Kidney (tissue), 13 donors: ENCODE measurements at regions not wholly inside any gene's neighbourhood (a gene's known extent, or its start where the extent isn't known, plus 50 kb on each side); places are given as distances from the start of the nearest gene placed in this dataset.

Experiments used
- DNase-seq, 5 donors: peaks; one replicate each; pipeline ENCODE4 v3.0.0-alpha.2; 2013 to 2020
- FAIRE-seq: peaks from 2 replicates; lab custom pipeline; 2012; peaks lifted over from hg19 to GRCh38; lab: Jason Lieb, UNC
- H3K27ac ChIP-seq, 2 donors: one replicate each; pipeline ENCODE4 v1.7.0; 2013; ENCODE audit warnings: low read depth in 2 of 2, low read length in 2 of 2, inconsistent platforms in 1 of 2
- H3K27me3 ChIP-seq: one replicate; pipeline ENCODE4 v1.7.1; 2013; ENCODE audit warnings: low read length, inconsistent platforms; ENCODE audit not compliant: control insufficient read depth, insufficient read depth
- H3K36me3 ChIP-seq, 3 donors: one replicate each; pipeline versions ENCODE4 v1.7.0 to v1.7.1; 2013; ENCODE audit warnings: low read length in 3 of 3, control low read depth in 1 of 3, inconsistent platforms in 1 of 3; ENCODE audit not compliant: insufficient read depth in 3 of 3, control insufficient read depth in 2 of 3
- H3K4me1 ChIP-seq, 3 donors: one replicate each; pipeline versions ENCODE4 v1.7.0 to v1.7.1; 2013; ENCODE audit warnings: low read length in 3 of 3, inconsistent platforms in 1 of 3, low read depth in 1 of 3; ENCODE audit not compliant: control insufficient read depth in 2 of 3, insufficient read depth in 2 of 3
- H3K4me3 ChIP-seq, 3 donors: one replicate each; pipeline versions ENCODE4 v1.7.0 to v1.8.1; 2013; ENCODE audit warnings: low read length in 3 of 3, control low read depth in 1 of 3, inconsistent platforms in 1 of 3
- H3K9ac ChIP-seq, 3 donors: one replicate each; pipeline versions ENCODE4 v1.7.0 to v1.7.1; 2013; ENCODE audit warnings: low read length in 3 of 3, control low read depth in 1 of 3, inconsistent platforms in 1 of 3
- H3K9me3 ChIP-seq, 3 donors: one replicate each; pipeline versions ENCODE4 v1.7.0 to v1.7.1; 2013; ENCODE audit warnings: low read length in 3 of 3, control low read depth in 1 of 3, inconsistent platforms in 1 of 3; ENCODE audit not compliant: control insufficient read depth in 2 of 3, insufficient read depth in 1 of 3
- intact Hi-C: fragments of 100-400 bp; cut with DNase I; formaldehyde crosslinking; loops from one replicate; pipeline ENCODE4 v1.11.1; 2022
- TF ChIP-seq, protein P1 (sequence below): IDR thresholded peaks from 3 replicates; pipeline ENCODE4 v1.5.1; 2012; ENCODE audit warnings: mild to moderate bottlenecking, moderate library complexity, borderline replicate concordance; ENCODE audit not compliant: insufficient read depth; ENCODE audit errors: extremely low read depth
- donor health status: control.
- donor health status: control.
- donor health status: control.
- donor health status: control.
- donor health status: control.
- donor health status: DM: yes; HTN: yes; CAD: no.
- donor health status: Normal renal cell carcinoma (clear cell type).

DNA sequence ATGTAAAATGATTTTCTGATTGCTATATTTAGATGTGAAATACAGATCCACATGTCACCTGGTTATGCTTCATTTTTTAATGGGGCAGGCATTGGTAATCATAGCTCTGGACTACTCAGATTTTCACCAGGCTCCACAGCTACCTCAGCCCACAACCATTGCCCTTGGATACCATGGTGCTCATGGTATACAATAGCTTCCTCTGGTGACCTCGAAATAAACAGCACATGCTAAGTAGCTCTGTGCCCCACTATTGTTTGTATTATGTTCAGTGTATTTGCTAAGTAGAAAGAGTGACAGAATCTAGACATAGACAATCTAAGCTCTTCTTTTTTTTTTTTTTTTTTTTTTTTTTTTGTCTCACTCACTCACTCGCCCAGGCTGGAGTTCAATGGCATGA lies 274.4 kb upstream of the USP15 start:
- Histone ChIP-seq H3K36me3 (no peaks in the 10 kb centered on the region), H3K4me1 (no peaks in the 10 kb centered on the region), H3K27ac (no peak overlapping the region), H3K9ac (no peak overlapping the region), H3K27me3 (no peaks in the 10 kb centered on the region), H3K9me3 (no peaks in the 10 kb centered on the region), H3K4me3 (no peak overlapping the region)
- FAIRE-seq (no peak), DNase-seq (no peak)
- intact Hi-C loops, result no loop called here
- TF ChIP-seq, protein P1, sequence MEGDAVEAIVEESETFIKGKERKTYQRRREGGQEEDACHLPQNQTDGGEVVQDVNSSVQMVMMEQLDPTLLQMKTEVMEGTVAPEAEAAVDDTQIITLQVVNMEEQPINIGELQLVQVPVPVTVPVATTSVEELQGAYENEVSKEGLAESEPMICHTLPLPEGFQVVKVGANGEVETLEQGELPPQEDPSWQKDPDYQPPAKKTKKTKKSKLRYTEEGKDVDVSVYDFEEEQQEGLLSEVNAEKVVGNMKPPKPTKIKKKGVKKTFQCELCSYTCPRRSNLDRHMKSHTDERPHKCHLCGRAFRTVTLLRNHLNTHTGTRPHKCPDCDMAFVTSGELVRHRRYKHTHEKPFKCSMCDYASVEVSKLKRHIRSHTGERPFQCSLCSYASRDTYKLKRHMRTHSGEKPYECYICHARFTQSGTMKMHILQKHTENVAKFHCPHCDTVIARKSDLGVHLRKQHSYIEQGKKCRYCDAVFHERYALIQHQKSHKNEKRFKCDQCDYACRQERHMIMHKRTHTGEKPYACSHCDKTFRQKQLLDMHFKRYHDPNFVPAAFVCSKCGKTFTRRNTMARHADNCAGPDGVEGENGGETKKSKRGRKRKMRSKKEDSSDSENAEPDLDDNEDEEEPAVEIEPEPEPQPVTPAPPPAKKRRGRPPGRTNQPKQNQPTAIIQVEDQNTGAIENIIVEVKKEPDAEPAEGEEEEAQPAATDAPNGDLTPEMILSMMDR, result no peak

DNA sequence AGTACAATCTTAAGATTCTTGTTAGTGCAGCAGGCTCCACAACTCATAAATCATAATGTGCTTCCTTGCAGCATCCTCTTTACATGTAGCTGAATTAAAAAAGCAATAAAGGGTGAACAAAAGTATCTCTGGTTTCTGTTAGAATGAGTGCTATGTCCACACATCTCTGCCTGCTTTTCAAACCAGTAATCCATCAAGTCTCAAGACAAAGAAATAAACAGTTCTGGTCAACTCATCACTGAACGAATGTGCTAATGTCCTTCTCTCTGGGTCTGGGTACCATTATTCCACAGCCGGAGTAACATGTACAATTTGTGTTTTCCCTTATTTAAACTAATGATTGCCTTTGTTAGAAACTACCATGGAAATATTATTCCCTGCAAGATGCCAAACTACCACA lies 273.0 kb upstream of the USP15 start:
- DNase-seq (no peak), FAIRE-seq (no peak)
- no peaks in the 10 kb centered on the region for H3K4me1 ChIP-seq
- TF ChIP-seq, protein P1, result no peak
- intact Hi-C loops, result no loop called here
- no peak overlapping the region for H3K4me3 ChIP-seq
- no peaks in the 10 kb centered on the region for H3K36me3 ChIP-seq
- no peaks in the 10 kb centered on the region for H3K27me3 ChIP-seq
- H3K9ac ChIP-seq, result no peak overlapping the region
- H3K9me3 ChIP-seq, result no peaks in the 10 kb centered on the region
- no peak overlapping the region for H3K27ac ChIP-seq

DNA sequence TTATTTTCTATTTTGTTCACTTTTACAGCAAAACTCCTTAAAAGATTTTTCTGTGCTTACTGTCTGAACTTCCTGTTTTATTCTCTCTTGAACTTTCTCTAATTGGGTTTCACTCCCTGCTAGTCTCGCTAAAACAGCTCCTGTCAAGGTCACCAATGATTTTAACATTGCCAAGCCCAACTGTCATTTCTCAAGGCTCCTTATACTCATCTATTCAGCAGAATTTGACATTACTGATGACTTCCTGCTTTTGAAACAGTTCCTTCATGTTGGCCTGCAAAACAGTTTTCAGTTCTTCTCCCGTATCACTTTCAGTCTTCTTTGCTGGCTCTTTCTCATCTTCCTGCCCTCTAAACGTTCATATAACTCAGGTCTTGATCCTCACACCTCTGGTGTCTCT lies 268.5 kb upstream of the USP15 start:
- no peak overlapping the region for H3K9ac ChIP-seq
- H3K9me3 ChIP-seq, result no peaks in the 10 kb centered on the region
- no peaks in the 10 kb centered on the region for H3K36me3 ChIP-seq
- no peaks in the 10 kb centered on the region for H3K27me3 ChIP-seq
- TF ChIP-seq, protein P1, result no peak
- no peak overlapping the region for H3K4me3 ChIP-seq
- no peak overlapping the region for H3K27ac ChIP-seq
- intact Hi-C loops, result no loop called here
- DNase-seq, result no peak
- FAIRE-seq, result no peak
- no peaks in the 10 kb centered on the region for H3K4me1 ChIP-seq

DNA sequence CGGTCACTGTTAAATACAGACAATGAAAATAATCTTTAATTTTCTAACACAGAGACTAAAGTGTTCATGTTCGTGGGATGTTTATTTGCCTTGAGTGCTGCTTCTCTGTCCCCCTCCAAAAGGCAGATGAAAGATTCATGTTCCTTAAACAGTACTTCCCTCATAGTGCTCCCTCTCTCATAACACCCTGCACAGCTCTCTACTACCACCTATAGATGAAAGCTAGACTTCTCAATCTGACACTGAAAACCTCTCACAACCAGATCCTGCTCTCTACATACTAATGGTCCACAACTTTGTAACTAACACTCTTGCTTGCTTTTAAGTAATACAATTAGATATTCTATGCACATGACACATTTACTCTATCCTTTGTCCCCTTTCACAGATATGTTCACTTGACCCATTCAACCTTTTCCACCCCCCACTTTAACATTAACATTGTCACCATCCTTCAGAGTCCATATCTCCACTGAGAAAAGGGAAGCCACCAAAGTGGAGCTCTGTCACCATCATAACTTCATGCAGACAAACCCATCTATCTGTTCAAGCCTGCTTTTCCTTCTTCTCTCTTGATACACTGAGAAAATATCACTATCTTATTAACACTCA lies 266.4 kb upstream of the USP15 start:
- Histone ChIP-seq H3K36me3 (no peaks in the 10 kb centered on the region), H3K4me3 (no peak overlapping the region), H3K27me3 (no peaks in the 10 kb centered on the region), H3K9ac (no peak overlapping the region), H3K4me1 (no peaks in the 10 kb centered on the region), H3K9me3 (no peaks in the 10 kb centered on the region), H3K27ac (no peak overlapping the region)
- intact Hi-C loops, result no loop called here
- DNase-seq, result peak in 2 of 5 donors; percentile 43 to 55
- TF ChIP-seq, protein P1, result peak; percentile 44
- no peak for FAIRE-seq
